HUES6 (cell line): ENCODE measurements at regions not wholly inside any gene's neighbourhood (a gene's known extent, or its start where the extent isn't known, plus 50 kb on each side); places are given as distances from the start of the nearest gene placed in this dataset.

Source experiments
- H3K27ac ChIP-seq: 2 replicates; pipeline ENCODE4 v1.7.0; 2013; ENCODE audit warnings: low read depth, mild to moderate bottlenecking, low read length, inconsistent platforms
- H3K27me3 ChIP-seq: 2 replicates; pipeline ENCODE4 v1.6.1; 2013; ENCODE audit warnings: low read length; ENCODE audit not compliant: control insufficient read depth, insufficient read depth
- H3K36me3 ChIP-seq: 2 replicates; pipeline ENCODE4 v1.6.1; 2013; ENCODE audit warnings: low read length; ENCODE audit not compliant: control insufficient read depth, insufficient read depth
- H3K4me1 ChIP-seq: 2 replicates; pipeline ENCODE4 v1.6.1; 2013; ENCODE audit warnings: low read length; ENCODE audit not compliant: control insufficient read depth, insufficient read depth
- H3K4me3 ChIP-seq: 2 replicates; pipeline ENCODE4 v1.5.1; 2013; ENCODE audit warnings: low read depth, low read length
- H3K9ac ChIP-seq: one replicate; pipeline ENCODE4 v1.6.1; 2013; ENCODE audit warnings: mild to moderate bottlenecking, low read length
- H3K9me3 ChIP-seq: 2 replicates; pipeline ENCODE4 v1.6.1; 2013; ENCODE audit warnings: low read depth, low read length; ENCODE audit not compliant: control insufficient read depth, insufficient read depth

- peaks cover 40% of the 10 kb centered on the region for H3K27me3 ChIP-seq
- no peak overlapping the region for H3K4me3 ChIP-seq
- no peak overlapping the region for H3K27ac ChIP-seq
- no peaks in the 10 kb centered on the region for H3K36me3 ChIP-seq
- H3K4me1 ChIP-seq, result no peaks in the 10 kb centered on the region; the same call in 1 of the 2 replicates
- H3K9me3 ChIP-seq, result no peaks in the 10 kb centered on the region
- no peak overlapping the region for H3K9ac ChIP-seq
Measured at GRCh38 chr11:116598036-116598435, 174.8 kb downstream of the BUD13 start.

DNA sequence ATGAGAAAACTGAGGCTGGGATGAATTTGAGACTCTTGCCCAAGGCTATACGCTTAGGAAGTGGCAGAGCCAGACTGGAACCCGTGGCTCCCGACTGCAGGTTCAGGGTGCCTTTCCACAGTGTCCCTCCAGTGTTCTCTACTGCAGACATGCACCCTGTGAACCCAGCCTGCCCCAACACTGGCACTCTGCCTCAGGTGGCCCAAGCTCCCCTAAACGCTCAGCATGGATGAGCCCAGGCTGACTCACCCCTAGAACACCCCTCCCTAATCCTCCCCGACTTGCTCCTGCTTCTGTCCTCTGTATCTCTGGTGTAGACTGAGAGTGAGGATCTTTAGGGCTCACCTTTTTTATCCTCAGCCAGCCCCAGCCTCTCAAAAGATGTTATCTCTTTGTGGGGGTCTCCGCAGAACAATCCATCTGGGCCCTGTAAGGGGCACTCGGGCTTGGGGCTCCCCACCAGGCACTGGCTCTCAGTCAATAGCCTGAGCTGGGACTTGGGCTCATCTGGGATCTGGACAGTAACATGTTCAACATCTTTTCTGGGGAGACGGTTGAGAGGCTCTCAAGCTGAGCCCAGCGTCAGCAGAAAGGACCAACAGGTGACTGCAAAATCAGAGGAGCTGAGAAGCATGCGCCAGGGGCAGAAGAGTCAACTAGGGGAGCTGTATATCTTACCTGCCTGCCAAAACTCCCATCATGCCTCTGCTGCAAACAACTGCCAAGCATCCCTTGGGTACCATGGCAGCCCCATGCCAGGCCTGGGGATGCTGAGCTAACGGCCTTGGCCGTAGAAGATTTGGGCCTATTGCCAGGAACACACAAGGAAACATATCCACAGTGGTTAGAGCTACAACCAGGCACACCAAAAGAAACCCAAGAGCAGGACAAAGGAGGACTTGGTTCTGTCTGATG is 176.2 kb downstream of the BUD13 start:
- Histone ChIP-seq H3K36me3 (no peaks in the 10 kb centered on the region), H3K27me3 (peaks cover 46% of the 10 kb centered on the region), H3K4me3 (no peak overlapping the region), H3K4me1 (no peaks in the 10 kb centered on the region; the same call in 1 of the 2 replicates), H3K9ac (no peak overlapping the region), H3K27ac (no peak overlapping the region), H3K9me3 (no peaks in the 10 kb centered on the region)

GRCh38 chr11:116595305-116595880 is 177.4 kb downstream of the BUD13 start:
- peaks cover 55% of the 10 kb centered on the region for H3K27me3 ChIP-seq

DNA sequence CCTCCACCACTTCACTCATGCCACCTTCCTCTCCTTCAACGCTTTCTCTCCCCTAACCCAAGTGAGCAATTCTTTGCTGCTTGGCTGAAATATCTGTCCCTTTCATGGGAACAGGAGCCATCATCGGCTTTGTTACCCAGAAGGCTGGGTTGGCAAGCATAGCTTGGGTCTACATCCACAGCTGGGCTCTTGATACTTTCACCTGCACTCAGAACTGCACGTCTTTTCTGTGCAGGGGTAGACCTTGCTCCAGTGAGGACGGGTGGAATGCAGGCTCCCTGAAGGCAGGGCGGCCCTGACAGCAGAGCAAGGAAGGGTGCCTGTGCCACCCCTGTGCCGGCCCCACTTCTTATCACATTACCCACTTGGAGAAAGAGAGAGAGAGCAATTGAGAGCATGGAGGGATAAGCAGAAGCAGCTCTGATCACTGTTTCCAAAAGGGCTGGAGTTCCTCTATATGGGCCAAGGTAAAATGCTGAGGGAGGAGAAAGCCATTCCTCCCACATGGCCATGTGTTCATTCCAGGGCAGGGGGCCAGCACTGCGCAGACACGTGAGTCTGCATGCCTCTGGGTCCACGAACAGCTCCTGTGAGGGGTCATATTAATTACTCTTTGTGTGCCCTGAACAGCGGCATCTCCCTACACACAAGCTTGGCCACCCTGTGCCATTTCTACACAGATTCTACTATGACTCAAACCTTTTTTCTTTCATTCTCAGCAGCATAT is 181.8 kb downstream of the BUD13 start:
- Histone ChIP-seq H3K27ac (no peak overlapping the region), H3K9me3 (no peaks in the 10 kb centered on the region), H3K36me3 (no peaks in the 10 kb centered on the region), H3K9ac (no peak overlapping the region), H3K4me1 (peaks cover 6% of the 10 kb centered on the region; the same call in 1 of the 2 replicates), H3K4me3 (no peak overlapping the region), H3K27me3 (peaks cover 59% of the 10 kb centered on the region)

More at GRCh38 chr11:116595305-116595880, 177.4 kb downstream of the BUD13 start:
- Histone ChIP-seq H3K9me3 (no peaks in the 10 kb centered on the region), H3K9ac (no peak overlapping the region), H3K36me3 (no peaks in the 10 kb centered on the region), H3K27ac (no peak overlapping the region), H3K4me3 (no peak overlapping the region), H3K4me1 (no peaks in the 10 kb centered on the region; the same call in 1 of the 2 replicates)

- Histone ChIP-seq H3K4me3 (no peak overlapping the region), H3K4me1 (peaks cover 6% of the 10 kb centered on the region; the same call in 1 of the 2 replicates), H3K36me3 (no peaks in the 10 kb centered on the region), H3K9me3 (no peaks in the 10 kb centered on the region), H3K9ac (no peak overlapping the region), H3K27me3 (peaks cover 57% of the 10 kb centered on the region), H3K27ac (no peak overlapping the region)
Measured at GRCh38 chr11:116589402-116589801, 183.4 kb downstream of the BUD13 start.

DNA sequence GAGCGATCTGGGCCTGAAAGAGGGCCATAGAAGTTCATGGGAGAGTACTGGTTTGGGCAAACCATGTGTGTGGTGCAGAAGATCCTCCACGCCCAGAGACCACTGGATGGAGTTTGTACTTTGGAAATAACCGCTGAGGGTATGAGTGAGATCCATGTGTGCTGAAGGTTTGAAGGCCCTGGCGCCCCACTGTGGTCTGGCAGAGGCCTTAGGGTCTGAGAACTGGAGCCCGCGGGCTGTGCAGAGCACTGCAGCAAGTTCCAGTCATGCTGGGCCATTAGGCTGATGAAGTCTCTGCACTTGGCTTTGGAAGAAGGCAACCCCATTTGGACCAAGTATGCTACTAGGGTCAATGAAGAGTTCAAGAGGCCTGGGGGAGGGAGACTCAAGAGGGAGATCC is 186.4 kb downstream of the BUD13 start:
- Histone ChIP-seq H3K4me1 (peaks cover 20% of the 10 kb centered on the region), H3K9ac (no peak overlapping the region), H3K9me3 (no peaks in the 10 kb centered on the region), H3K4me3 (no peak overlapping the region), H3K27ac (no peak overlapping the region), H3K36me3 (no peaks in the 10 kb centered on the region), H3K27me3 (peaks cover 71% of the 10 kb centered on the region)

DNA sequence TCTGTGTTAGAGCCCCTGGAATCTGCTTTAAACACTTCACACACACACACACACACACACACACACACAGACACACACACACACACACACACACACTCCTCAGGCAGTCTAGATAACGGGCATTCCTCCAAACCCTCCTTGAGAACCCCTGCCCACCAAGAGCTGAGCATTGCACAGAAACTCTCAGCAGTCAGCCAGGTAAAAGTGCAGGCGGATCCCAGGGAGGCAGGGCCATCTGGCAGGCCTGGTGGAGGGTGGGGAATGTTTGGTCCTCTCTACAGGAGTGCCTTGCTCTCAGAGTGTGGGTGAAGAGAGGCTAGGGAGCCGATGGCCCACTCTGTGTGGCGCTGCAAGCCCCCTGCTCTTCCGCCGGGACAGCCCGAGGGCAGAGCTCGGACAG is 190.2 kb downstream of the BUD13 start:
- H3K27ac ChIP-seq, result no peak overlapping the region
- H3K4me3 ChIP-seq, result no peak overlapping the region
- H3K4me1 ChIP-seq, result peaks cover 34% of the 10 kb centered on the region
- peaks cover 92% of the 10 kb centered on the region for H3K27me3 ChIP-seq
- no peaks in the 10 kb centered on the region for H3K9me3 ChIP-seq
- H3K36me3 ChIP-seq, result no peaks in the 10 kb centered on the region
- no peak overlapping the region for H3K9ac ChIP-seq

DNA sequence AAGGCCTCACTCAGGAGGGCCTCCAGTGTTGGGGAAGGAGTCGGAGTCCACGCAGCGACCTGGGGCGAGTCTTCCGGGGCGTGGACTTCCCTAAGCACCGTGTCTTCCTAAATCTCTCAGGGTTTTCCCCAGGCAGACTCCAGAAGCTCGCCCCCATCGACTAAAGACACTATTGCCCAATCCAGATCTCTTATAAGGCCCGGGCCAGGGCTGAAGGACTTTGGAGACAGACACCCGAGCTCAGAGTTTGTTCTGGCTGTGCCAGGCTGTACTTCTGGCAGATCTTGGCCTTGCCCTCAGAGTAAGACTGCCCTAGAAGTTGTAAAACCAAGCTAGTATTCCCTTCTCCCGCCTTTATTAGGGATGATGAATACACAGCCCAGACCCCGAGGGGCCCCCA is 191.4 kb downstream of the BUD13 start:
- Histone ChIP-seq H3K4me1 (peaks cover 38% of the 10 kb centered on the region), H3K9ac (peak overlapping the region; percentile 70), H3K36me3 (no peaks in the 10 kb centered on the region), H3K9me3 (no peaks in the 10 kb centered on the region), H3K4me3 (peak overlapping the region; percentile 60), H3K27ac (peak overlapping the region; percentile 12; the same call in 1 of the 2 replicates), H3K27me3 (peaks cover 98% of the 10 kb centered on the region)

GRCh38 chr11:116580799-116581198 is 192.0 kb downstream of the BUD13 start:
- H3K4me3 ChIP-seq, result peak overlapping the region; percentile 60
- peaks cover 95% of the 10 kb centered on the region for H3K27me3 ChIP-seq

DNA sequence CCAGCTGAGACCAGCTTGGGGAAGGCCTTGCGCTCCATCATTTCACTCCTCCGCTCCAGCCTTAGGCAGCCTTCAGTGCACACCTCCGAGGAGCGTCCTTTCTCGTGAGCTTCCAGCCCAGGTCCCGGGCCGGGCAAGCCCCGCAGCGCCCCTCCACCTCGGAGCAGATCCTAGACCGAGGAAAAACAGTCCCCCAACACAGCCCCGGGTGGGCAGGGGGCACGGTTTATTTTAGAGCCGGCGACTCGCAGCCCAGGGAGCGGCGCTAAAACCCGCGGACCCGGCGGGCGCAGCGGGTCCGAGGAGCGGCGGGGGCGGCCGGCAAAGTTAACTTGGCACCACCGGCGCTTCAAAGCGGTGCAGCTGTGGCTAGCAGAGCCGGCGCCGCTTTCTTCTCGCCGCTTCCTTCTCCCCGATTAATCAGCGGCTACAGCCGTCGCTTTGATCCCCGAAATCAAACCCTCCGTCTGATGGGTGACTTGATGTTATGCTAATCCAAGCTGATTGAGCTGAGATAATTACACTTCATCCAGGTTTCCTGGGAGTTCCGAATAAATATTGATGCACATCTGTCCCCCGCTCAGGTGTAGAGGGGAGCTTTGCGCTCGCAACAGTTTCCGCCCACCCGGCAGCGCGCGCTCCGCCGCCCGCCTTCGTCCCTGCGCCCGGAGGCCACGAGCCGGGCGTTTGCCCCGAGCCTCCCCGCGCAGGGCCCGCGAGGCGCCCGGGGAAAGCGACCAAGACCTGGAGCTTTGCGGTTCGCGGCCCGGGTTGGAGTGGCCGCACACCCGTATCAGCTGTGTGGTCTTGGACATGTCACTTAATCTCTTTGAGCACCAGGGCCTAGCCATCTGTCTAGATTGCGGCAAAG is 192.7 kb downstream of the BUD13 start:
- no peaks in the 10 kb centered on the region for H3K36me3 ChIP-seq
- H3K9ac ChIP-seq, result peak overlapping the region; percentile 77
- H3K4me1 ChIP-seq, result peaks cover 36% of the 10 kb centered on the region
- H3K27me3 ChIP-seq, result peaks cover 89% of the 10 kb centered on the region
- peak overlapping the region; percentile 60 for H3K4me3 ChIP-seq
- H3K9me3 ChIP-seq, result no peaks in the 10 kb centered on the region
- peak overlapping the region; percentile 51; the same call in 1 of the 2 replicates for H3K27ac ChIP-seq

More at GRCh38 chr11:116580799-116581198, 192.0 kb downstream of the BUD13 start:
- Histone ChIP-seq H3K4me1 (peaks cover 36% of the 10 kb centered on the region), H3K36me3 (no peaks in the 10 kb centered on the region), H3K9ac (peak overlapping the region; percentile 77), H3K9me3 (no peaks in the 10 kb centered on the region), H3K27ac (peak overlapping the region; percentile 12; the same call in 1 of the 2 replicates)
